Testis (tissue), 2 donors: ENCODE measurements at regions not wholly inside any gene's neighbourhood (a gene's known extent, or its start where the extent isn't known, plus 50 kb on each side); places are given as distances from the start of the nearest gene placed in this dataset.

Experiments
- DNase-seq: peaks from one replicate; pipeline ENCODE4 v3.0.0-alpha.2; 2019
- H3K27ac ChIP-seq, 2 donors: fragments of 200-600 bp; sonication (generic); one replicate each; pipeline ENCODE4 v1.5.1; 2019
- H3K27me3 ChIP-seq: fragments of 200-600 bp; sonication (generic); one replicate; pipeline ENCODE4 v1.5.1; 2019
- H3K36me3 ChIP-seq: fragments of 200-600 bp; sonication (generic); one replicate; pipeline ENCODE4 v1.5.1; 2017; ENCODE audit warnings: low read depth; ENCODE audit errors: missing control alignments
- H3K4me1 ChIP-seq: fragments of 200-600 bp; sonication (generic); one replicate; pipeline ENCODE4 v1.5.1; 2019
- H3K4me3 ChIP-seq, 2 donors: fragments of 200-600 bp; sonication (generic); one replicate each; pipeline ENCODE4 v1.5.1; 2017 to 2019
- H3K9me3 ChIP-seq: fragments of 200-600 bp; sonication (generic); one replicate; pipeline ENCODE4 v1.5.1; 2017
- POLR2A ChIP-seq: fragments of 450-650 bp; IDR thresholded peaks from one replicate; pipeline ENCODE4 v1.6.1; 2017; ENCODE audit warnings: antibody characterized with exemption, mild to moderate bottlenecking, moderate library complexity
- WGBS, 2 donors: methylation state at CpG; one replicate each; pipeline ENCODE4 v1.1.5; 2018; 5-methylcytosine and 5-hydroxymethylcytosine counted together
- intact Hi-C: fragments of 100-400 bp; cut with DNase I; formaldehyde crosslinking; loops from one replicate; pipeline ENCODE4 v1.15.1; 2023; ENCODE audit warnings: low total_unique reads
- TF ChIP-seq, protein P1 (sequence below), 3 experiments: fragments of 450-650 bp in 2 of 3; fragments of 200-600 bp in 1 of 3; sonication (generic) in 1 of 3; IDR thresholded peaks; one replicate each; pipeline ENCODE4 v1.5.1; 2016 to 2019; ENCODE audit warnings: antibody characterized with exemption in 3 of 3, mild to moderate bottlenecking in 2 of 3, moderate library complexity in 1 of 3

DNA sequence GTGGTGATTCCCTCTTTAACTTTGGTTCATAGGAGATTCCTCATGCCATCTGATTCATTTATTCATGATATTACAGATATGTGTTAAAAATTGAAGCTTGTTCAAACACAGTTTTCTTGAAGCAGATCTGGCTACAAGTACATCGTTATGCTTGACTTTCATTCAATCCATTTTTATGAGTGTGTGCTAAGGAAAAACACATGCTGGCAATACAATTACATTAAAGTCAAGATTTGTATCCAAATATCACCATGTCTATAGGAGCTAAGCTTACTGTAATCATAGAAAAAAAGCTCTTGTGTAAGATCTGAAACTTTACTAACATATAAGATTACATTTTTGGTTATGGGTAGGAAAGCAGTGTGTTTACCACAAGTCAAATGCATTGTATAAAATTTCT is 151.8 kb upstream of the FAT1 start:
- no peak for DNase-seq
- TF ChIP-seq POLR2A, result no peak
- TF ChIP-seq, protein P1, sequence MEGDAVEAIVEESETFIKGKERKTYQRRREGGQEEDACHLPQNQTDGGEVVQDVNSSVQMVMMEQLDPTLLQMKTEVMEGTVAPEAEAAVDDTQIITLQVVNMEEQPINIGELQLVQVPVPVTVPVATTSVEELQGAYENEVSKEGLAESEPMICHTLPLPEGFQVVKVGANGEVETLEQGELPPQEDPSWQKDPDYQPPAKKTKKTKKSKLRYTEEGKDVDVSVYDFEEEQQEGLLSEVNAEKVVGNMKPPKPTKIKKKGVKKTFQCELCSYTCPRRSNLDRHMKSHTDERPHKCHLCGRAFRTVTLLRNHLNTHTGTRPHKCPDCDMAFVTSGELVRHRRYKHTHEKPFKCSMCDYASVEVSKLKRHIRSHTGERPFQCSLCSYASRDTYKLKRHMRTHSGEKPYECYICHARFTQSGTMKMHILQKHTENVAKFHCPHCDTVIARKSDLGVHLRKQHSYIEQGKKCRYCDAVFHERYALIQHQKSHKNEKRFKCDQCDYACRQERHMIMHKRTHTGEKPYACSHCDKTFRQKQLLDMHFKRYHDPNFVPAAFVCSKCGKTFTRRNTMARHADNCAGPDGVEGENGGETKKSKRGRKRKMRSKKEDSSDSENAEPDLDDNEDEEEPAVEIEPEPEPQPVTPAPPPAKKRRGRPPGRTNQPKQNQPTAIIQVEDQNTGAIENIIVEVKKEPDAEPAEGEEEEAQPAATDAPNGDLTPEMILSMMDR (IDR thresholded peaks at IDR 0.05), result no peak
- no peak overlapping the region for H3K27ac ChIP-seq
- H3K27me3 ChIP-seq, result no peaks in the 10 kb centered on the region
- H3K36me3 ChIP-seq, result no peaks in the 10 kb centered on the region
- no peak overlapping the region for H3K4me3 ChIP-seq
- intact Hi-C loops, result no loop called here
- 65 to 68% methylated on average over 1 of the region's 1 CpG for WGBS, 2 donors
- H3K4me1 ChIP-seq, result no peaks in the 10 kb centered on the region
- no peaks in the 10 kb centered on the region for H3K9me3 ChIP-seq

DNA sequence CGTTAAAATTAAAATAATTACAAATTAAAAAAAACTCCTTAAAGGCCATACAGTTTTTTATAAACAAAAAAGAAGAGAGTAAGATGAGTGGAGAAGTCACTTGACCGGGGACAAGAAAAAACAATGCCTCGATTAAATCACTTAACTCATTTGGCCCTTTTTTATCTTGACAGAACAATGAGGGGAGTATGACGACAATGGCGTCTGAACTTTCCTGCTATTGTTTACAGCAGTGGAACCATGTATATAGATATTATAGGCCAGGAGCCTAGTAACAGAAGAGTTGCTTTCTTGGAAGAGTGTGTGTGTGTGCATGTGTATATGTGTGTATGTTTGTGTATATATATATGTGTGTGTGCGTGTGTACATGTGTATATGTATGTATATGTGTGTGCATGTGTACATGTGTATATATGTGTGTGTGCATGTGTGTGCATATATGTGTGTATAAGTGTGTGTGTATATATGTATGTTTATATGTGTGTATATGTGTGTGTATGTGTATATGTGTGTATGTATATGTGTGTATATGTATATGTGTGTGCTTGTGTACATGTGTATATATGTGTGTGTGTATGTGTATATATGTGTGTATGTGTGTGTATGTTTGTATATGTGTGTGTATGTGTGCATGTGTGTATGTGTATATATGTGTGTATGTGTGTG is 153.4 kb upstream of the FAT1 start:
- no peaks in the 10 kb centered on the region for H3K9me3 ChIP-seq
- 73 to 81% methylated on average over 6 of the region's 6 CpGs for WGBS, 2 donors
- H3K4me1 ChIP-seq, result no peaks in the 10 kb centered on the region
- no peak for TF ChIP-seq POLR2A
- TF ChIP-seq, protein P1 (IDR thresholded peaks at IDR 0.05), result no peak
- H3K27me3 ChIP-seq, result no peaks in the 10 kb centered on the region
- intact Hi-C loops, result no loop called here
- no peak for DNase-seq
- no peak overlapping the region for H3K27ac ChIP-seq
- no peaks in the 10 kb centered on the region for H3K36me3 ChIP-seq
- no peak overlapping the region for H3K4me3 ChIP-seq

DNA sequence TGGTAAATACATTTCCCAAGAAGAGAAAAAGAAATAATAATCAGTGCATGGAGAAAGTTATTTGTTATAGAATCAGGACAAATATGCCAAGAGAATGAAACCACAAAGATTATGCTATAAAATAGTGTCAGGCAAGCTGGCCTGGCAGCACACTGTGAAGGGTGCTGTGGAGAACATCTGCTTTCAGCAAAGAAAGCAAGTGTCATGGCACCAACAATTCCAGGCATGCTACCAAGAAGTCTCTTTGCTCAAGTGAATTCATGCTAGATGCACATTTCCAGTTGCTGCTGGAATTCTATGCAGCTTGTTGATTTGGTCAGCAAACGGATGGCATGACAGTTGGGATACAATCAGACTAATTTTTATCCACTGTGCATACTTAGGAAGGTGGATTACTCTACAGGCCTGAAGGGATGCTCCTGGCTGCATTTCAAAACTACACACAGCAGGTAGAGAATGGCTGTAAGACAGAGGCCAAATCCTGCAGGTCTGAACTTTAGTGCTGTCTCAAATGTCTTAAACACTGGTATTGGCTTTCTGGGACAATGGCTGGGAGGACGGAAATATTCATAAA is 154.6 kb upstream of the FAT1 start:
- no peaks in the 10 kb centered on the region for H3K9me3 ChIP-seq
- H3K27ac ChIP-seq, result no peak overlapping the region
- no peaks in the 10 kb centered on the region for H3K4me1 ChIP-seq
- H3K27me3 ChIP-seq, result no peaks in the 10 kb centered on the region
- no peak for DNase-seq
- intact Hi-C loops, result no loop called here
- H3K36me3 ChIP-seq, result no peaks in the 10 kb centered on the region
- whole genome bisulfite sequencing, 2 donors, result 86 to 92% methylated on average over 2 of the region's 2 CpGs
- no peak overlapping the region for H3K4me3 ChIP-seq
- TF ChIP-seq, protein P1 (IDR thresholded peaks at IDR 0.05), result no peak
- no peak for TF ChIP-seq POLR2A

DNA sequence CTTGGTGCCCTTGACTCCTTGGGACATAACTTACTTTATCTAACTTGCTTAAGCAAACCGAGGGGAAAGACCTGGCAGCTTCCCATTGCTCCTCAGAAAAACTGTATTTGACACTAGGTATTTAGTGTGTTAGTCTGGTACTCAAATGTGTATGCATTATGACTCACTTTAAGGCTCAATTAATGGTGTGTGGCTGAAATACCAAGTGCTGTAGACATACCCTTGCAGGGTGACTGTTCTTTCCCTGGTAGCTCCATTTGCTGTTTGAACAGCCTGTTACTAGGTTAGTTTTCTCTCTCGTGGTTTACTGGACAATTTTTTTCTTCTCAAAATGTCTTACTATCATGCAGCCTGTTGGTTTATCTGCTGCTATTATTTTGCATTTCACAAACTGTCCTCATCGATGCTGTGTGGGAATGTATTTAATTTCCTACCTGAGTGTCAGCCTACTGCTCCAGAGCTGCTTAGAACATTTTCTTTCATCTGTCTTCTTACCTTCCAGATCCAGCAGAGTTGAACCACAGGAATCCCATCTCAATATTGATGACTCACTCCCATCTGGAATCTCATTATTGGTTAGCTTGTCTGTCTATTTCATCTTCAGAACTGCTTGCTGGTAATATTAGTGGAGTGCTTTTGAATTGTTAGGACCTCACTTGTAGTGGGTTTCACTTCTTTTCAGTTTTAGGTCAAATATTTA is 158.0 kb upstream of the FAT1 start:
- WGBS, 2 donors, result 54 to 62% methylated on average over 3 of the region's 3 CpGs
- no peaks in the 10 kb centered on the region for H3K27me3 ChIP-seq
- intact Hi-C loops, result no loop called here
- H3K9me3 ChIP-seq, result no peaks in the 10 kb centered on the region
- H3K4me1 ChIP-seq, result no peaks in the 10 kb centered on the region
- TF ChIP-seq POLR2A, result no peak
- TF ChIP-seq, protein P1 (IDR thresholded peaks at IDR 0.05), result no peak
- H3K36me3 ChIP-seq, result no peaks in the 10 kb centered on the region
- DNase-seq, result no peak
- no peak overlapping the region for H3K4me3 ChIP-seq
- H3K27ac ChIP-seq, result no peak overlapping the region
